PC-3 (cell line): ENCODE measurements at regions not wholly inside any gene's neighbourhood (a gene's known extent, or its start where the extent isn't known, plus 50 kb on each side); places are given as distances from the start of the nearest gene placed in this dataset.

ENCODE experiments used
- ATAC-seq: fragments of 200-7000 bp; cut with Tn5 transposase; 2 replicates; pipeline ENCODE4 v1.9.1; 2020; ENCODE audit warnings: mild to moderate bottlenecking, moderate library complexity
- BruUV-seq: library from RNA; stranded (reverse); fragments of 400-500 nt; replicated peaks from 2 replicates; lab custom pipeline; 2021; lab: Mats Ljungman, UMichigan
- CTCF ChIA-PET: fragments of 300-600 bp; sonication (Branson Sonifier 250); formaldehyde crosslinking; loops from one replicate; lab custom pipeline; 2022; ENCODE audit warnings: antibody characterized with exemption; lab: Charles Lee
- POLR2A ChIA-PET: fragments of 300-600 bp; sonication (Branson Sonifier 250); formaldehyde crosslinking; loops from one replicate; lab custom pipeline; 2022; ENCODE audit warnings: antibody characterized with exemption; ENCODE audit not compliant: unreplicated experiment; lab: Charles Lee
- DNase-seq: peaks from one replicate; pipeline ENCODE4 v3.0.0-alpha.2; 2015
- H2AFZ ChIP-seq: fragments of 300-600 bp; sonication (generic); 2 replicates; pipeline ENCODE4 v1.6.0; 2016; ENCODE audit warnings: antibody characterized with exemption, low read length
- H3F3A ChIP-seq: fragments of 300-600 bp; sonication (generic); one replicate; pipeline ENCODE4 v1.6.0; 2017; ENCODE audit warnings: antibody characterized with exemption, low read length, control low read depth, mild to moderate bottlenecking; ENCODE audit not compliant: unreplicated experiment
- H3K27ac ChIP-seq: fragments of 300-600 bp; sonication (generic); 2 replicates; pipeline ENCODE4 v1.5.1; 2016; ENCODE audit warnings: mild to moderate bottlenecking, low read length
- H3K27me3 ChIP-seq: fragments of 300-600 bp; sonication (generic); 2 replicates; pipeline ENCODE4 v1.6.1; 2016; ENCODE audit warnings: low read length, mixed read lengths
- H3K36me3 ChIP-seq: fragments of 300-600 bp; sonication (generic); 2 replicates; pipeline ENCODE4 v1.6.1; 2016; ENCODE audit warnings: low read depth, mixed run types, low read length, mixed read lengths
- H3K4me1 ChIP-seq: fragments of 300-600 bp; sonication (generic); 2 replicates; pipeline ENCODE4 v1.5.1; 2016; ENCODE audit warnings: low read length; ENCODE audit not compliant: insufficient read depth
- H3K4me2 ChIP-seq: fragments of 300-600 bp; sonication (generic); 2 replicates; pipeline ENCODE4 v1.6.0; 2016; ENCODE audit warnings: low read length
- H3K4me3 ChIP-seq: fragments of 300-600 bp; sonication (generic); 2 replicates; pipeline ENCODE4 v1.5.1; 2016; ENCODE audit warnings: mild to moderate bottlenecking, low read length, mixed read lengths
- H3K79me2 ChIP-seq: fragments of 300-600 bp; sonication (generic); 2 replicates; pipeline ENCODE4 v1.6.1; 2017; ENCODE audit warnings: low read length, mixed read lengths
- H3K9ac ChIP-seq: fragments of 300-600 bp; sonication (generic); 2 replicates; pipeline ENCODE4 v1.6.0; 2016; ENCODE audit warnings: mild to moderate bottlenecking, low read length
- H3K9me2 ChIP-seq: fragments of 300-600 bp; sonication (generic); replicated peaks from 2 replicates; pipeline ENCODE4 v1.6.1; 2016; ENCODE audit warnings: mixed run types, low read length, mixed read lengths
- H3K9me3 ChIP-seq: fragments of 300-600 bp; sonication (generic); 2 replicates; pipeline ENCODE4 v1.6.1; 2016; ENCODE audit warnings: low read length, mixed read lengths
- H4K20me1 ChIP-seq: fragments of 300-600 bp; sonication (generic); 2 replicates; pipeline ENCODE4 v1.6.1; 2016; ENCODE audit warnings: low read length, mixed read lengths
- EZH2 ChIP-seq: fragments of 300-600 bp; sonication (generic); IDR thresholded peaks from one replicate; pipeline ENCODE4 v1.6.1; 2017; ENCODE audit warnings: antibody characterized with exemption, mild to moderate bottlenecking, low read length; ENCODE audit not compliant: unreplicated experiment
- EZH2phosphoT487 ChIP-seq: fragments of 300-600 bp; sonication (generic); IDR thresholded peaks from 2 replicates; pipeline ENCODE4 v1.6.1; 2018; ENCODE audit warnings: mild to moderate bottlenecking, antibody characterized with exemption, low read length, borderline replicate concordance
- intact Hi-C: fragments of 100-400 bp; cut with micrococcal nuclease; formaldehyde crosslinking; loops from 2 replicates; pipeline ENCODE4 v1.9.0; 2023
- TF ChIP-seq, protein P1 (sequence below): fragments of 300-600 bp; sonication (generic); conservative IDR thresholded peaks from 2 replicates; pipeline ENCODE4 v1.5.1; 2017; ENCODE audit warnings: antibody characterized with exemption, low read depth, mild to moderate bottlenecking, low read length

- Histone ChIP-seq H4K20me1 (no peaks in the 10 kb centered on the region), H3K27ac (no peak overlapping the region), H3K4me1 (peaks cover 8% of the 10 kb centered on the region; the same call in 1 of the 2 replicates), H3K27me3 (no peaks in the 10 kb centered on the region), H3K9ac (no peak overlapping the region), H3K4me2 (no peak overlapping the region), H2AFZ (no peak overlapping the region), H3K4me3 (no peak overlapping the region), H3K79me2 (no peaks in the 10 kb centered on the region), H3K36me3 (no peaks in the 10 kb centered on the region), H3K9me2 (no peaks in the 10 kb centered on the region), H3F3A (no peaks in the 10 kb centered on the region), H3K9me3 (no peaks in the 10 kb centered on the region)
- DNase-seq (no peak), ATAC-seq (no peak)
- no peak for TF ChIP-seq EZH2
- no peak for TF ChIP-seq EZH2phosphoT487
- TF ChIP-seq, protein P1, sequence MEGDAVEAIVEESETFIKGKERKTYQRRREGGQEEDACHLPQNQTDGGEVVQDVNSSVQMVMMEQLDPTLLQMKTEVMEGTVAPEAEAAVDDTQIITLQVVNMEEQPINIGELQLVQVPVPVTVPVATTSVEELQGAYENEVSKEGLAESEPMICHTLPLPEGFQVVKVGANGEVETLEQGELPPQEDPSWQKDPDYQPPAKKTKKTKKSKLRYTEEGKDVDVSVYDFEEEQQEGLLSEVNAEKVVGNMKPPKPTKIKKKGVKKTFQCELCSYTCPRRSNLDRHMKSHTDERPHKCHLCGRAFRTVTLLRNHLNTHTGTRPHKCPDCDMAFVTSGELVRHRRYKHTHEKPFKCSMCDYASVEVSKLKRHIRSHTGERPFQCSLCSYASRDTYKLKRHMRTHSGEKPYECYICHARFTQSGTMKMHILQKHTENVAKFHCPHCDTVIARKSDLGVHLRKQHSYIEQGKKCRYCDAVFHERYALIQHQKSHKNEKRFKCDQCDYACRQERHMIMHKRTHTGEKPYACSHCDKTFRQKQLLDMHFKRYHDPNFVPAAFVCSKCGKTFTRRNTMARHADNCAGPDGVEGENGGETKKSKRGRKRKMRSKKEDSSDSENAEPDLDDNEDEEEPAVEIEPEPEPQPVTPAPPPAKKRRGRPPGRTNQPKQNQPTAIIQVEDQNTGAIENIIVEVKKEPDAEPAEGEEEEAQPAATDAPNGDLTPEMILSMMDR: no peak
- ChIA-PET CTCF (no interaction called here), POLR2A (no interaction called here)
- intact Hi-C loops: no loop called here
- BruUV-seq: no TSS peak
Observed at GRCh38 chr3:157930000-157930780, 176.0 kb downstream of the SHOX2 start.

DNA sequence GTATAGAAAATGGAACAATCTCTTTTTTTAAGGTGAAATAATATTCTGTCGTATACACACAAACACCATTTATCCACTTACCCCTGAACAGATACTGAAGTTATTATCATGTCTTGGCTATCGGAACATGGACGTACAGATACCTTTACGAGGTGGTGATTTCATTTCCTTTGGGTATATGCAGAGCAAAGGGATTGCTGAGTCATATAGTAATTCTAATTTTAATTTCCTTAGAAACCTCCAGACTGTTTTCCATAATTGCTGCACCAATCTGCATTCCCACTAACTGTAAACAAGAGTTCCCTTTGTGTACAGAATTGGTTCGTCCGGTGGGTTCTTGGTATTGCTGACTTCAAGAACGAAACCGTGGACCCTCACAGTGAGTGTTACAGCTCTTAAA, 179.4 kb downstream of the SHOX2 start:
- H4K20me1 ChIP-seq: no peaks in the 10 kb centered on the region
- TF ChIP-seq EZH2phosphoT487 (no peak), EZH2 (no peak)
- TF ChIP-seq, protein P1: no peak
- peak overlapping the region; percentile 30 for H3K27ac ChIP-seq
- POLR2A ChIA-PET: no interaction called here
- no peak overlapping the region for H3K4me2 ChIP-seq
- peaks cover 8% of the 10 kb centered on the region; the same call in 1 of the 2 replicates for H3K4me1 ChIP-seq
- no peaks in the 10 kb centered on the region for H3K27me3 ChIP-seq
- no peaks in the 10 kb centered on the region for H3K9me3 ChIP-seq
- CTCF ChIA-PET: no interaction called here
- peak; percentile 79 for ATAC-seq
- no peak for DNase-seq
- H3K4me3 ChIP-seq: no peak overlapping the region
- no peaks in the 10 kb centered on the region for H3K36me3 ChIP-seq
- H3K9me2 ChIP-seq: no peaks in the 10 kb centered on the region
- no peak overlapping the region for H2AFZ ChIP-seq
- intact Hi-C loops: no loop called here
- H3K9ac ChIP-seq: no peak overlapping the region
- H3F3A ChIP-seq: no peaks in the 10 kb centered on the region
- H3K79me2 ChIP-seq: no peaks in the 10 kb centered on the region
- BruUV-seq: no TSS peak

- no peaks in the 10 kb centered on the region for H3K79me2 ChIP-seq
- H3K9me2 ChIP-seq: no peaks in the 10 kb centered on the region
- DNase-seq (no peak), ATAC-seq (no peak)
- no peak overlapping the region for H3K4me2 ChIP-seq
- H3K27me3 ChIP-seq: no peaks in the 10 kb centered on the region
- ChIA-PET CTCF (no interaction called here), POLR2A (interaction anchor here (0.7 kb wide), 1 partner anchor 33 kb away, joined by 3 read pairs; no protein-coding TSS in a partner anchor)
- H3K36me3 ChIP-seq: no peaks in the 10 kb centered on the region
- no peaks in the 10 kb centered on the region for H3F3A ChIP-seq
- TF ChIP-seq EZH2 (no peak), EZH2phosphoT487 (no peak)
- TF ChIP-seq, protein P1: no peak
- no peak overlapping the region for H3K9ac ChIP-seq
- peaks cover 13% of the 10 kb centered on the region for H3K4me1 ChIP-seq
- no peak overlapping the region for H3K27ac ChIP-seq
- no peaks in the 10 kb centered on the region for H4K20me1 ChIP-seq
- H3K4me3 ChIP-seq: no peak overlapping the region
- intact Hi-C loops: no loop called here
- no peak overlapping the region for H2AFZ ChIP-seq
- no peaks in the 10 kb centered on the region for H3K9me3 ChIP-seq
- no TSS peak for BruUV-seq
Observed at GRCh38 chr3:157922614-157923013, 183.6 kb downstream of the SHOX2 start.
